Gastroesophageal sphincter (tissue), 4 donors: ENCODE measurements at regions not wholly inside any gene's neighbourhood (a gene's known extent, or its start where the extent isn't known, plus 50 kb on each side); places are given as distances from the start of the nearest gene placed in this dataset.
"Not testable (repeated sequence)": the region's sequence is repeated elsewhere in the genome, so short reads cannot be mapped to it uniquely, and the experiment has no call there.

Source experiments
- ATAC-seq: fragments of 150-250 bp; one replicate; pipeline ENCODE4 v1.9.1; 2016; ENCODE audit warnings: mild to moderate bottlenecking, moderate library complexity
- H3K27ac ChIP-seq, 4 donors: fragments of 200-600 bp; sonication (generic) in 3 of 4; 1 replicate in 3 of 4; 2 replicates in 1 of 4; pipeline ENCODE4 v1.5.1; 2016 to 2019
- H3K27me3 ChIP-seq: fragments of 200-600 bp; sonication (generic); one replicate; pipeline ENCODE4 v1.5.1; 2019
- H3K36me3 ChIP-seq, 2 donors: fragments of 200-600 bp; sonication (generic); one replicate each; pipeline ENCODE4 v1.5.1; 2019; ENCODE audit warnings: control low read depth in 1 of 2
- H3K4me1 ChIP-seq, 3 donors: fragments of 200-600 bp; sonication (generic); 1 replicate in 2 of 3; 2 replicates in 1 of 3; pipeline ENCODE4 v1.5.1; 2016 to 2019; ENCODE audit warnings: control low read depth in 2 of 3
- H3K4me3 ChIP-seq, 2 donors: fragments of 200-600 bp; sonication (generic); one replicate each; pipeline ENCODE4 v1.5.1; 2019; ENCODE audit warnings: mild to moderate bottlenecking in 1 of 2, moderate library complexity in 1 of 2
- H3K9me3 ChIP-seq, 3 donors: fragments of 200-600 bp; sonication (generic); one replicate each; pipeline ENCODE4 v1.5.1; 2017 to 2019; ENCODE audit warnings: control low read depth in 2 of 3
- EP300 ChIP-seq: sonication (generic); formaldehyde crosslinking; IDR thresholded peaks from one replicate; pipeline ENCODE4 v1.6.1; 2017; ENCODE audit warnings: antibody characterized with exemption, mild to moderate bottlenecking
- POLR2A ChIP-seq, 2 donors: fragments of 450-650 bp; IDR thresholded peaks; one replicate each; pipeline ENCODE4 v1.6.1; 2017; ENCODE audit warnings: antibody characterized with exemption in 2 of 2, mild to moderate bottlenecking in 2 of 2, moderate library complexity in 1 of 2
- POLR2AphosphoS5 ChIP-seq: sonication (generic); formaldehyde crosslinking; IDR thresholded peaks from one replicate; pipeline ENCODE4 v1.6.1; 2017; ENCODE audit warnings: antibody characterized with exemption
- WGBS, 2 donors: methylation state at CpG; one replicate each; pipeline ENCODE4 v1.1.5; 2018; ENCODE audit warnings: low coverage in 1 of 2; 5-methylcytosine and 5-hydroxymethylcytosine counted together
- TF ChIP-seq, protein P1 (sequence below), 4 experiments: fragments of 200-600 bp in 2 of 4; fragments of 450-650 bp in 2 of 4; sonication (generic) in 1 of 4; IDR thresholded peaks; one replicate each; pipeline ENCODE4 v1.5.1; 2017 to 2019; ENCODE audit warnings: antibody characterized with exemption in 4 of 4, mild to moderate bottlenecking in 2 of 4, moderate library complexity in 2 of 4

DNA sequence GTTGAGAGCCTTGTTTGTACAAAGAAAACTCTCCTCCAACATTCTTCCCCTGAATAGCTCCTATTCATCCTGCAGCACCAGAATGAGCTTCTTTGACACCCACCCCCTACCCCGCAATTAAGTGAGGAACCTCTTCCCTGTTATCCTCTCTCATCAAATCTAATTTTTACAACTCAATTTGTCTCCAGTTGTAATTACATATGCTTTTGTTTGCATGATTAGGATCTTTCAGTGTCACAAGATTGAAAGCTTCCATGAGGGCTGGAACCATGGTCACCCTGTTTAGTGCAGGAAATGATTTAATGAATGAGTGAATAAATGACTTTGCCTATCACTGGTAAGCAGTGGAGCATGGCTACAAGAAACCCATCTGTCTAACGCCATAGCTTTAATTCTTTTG is 334.6 kb upstream of the KLHL29 start:
- Histone ChIP-seq H3K9me3 (no peaks in the 10 kb centered on the region), H3K27ac (no peak overlapping the region), H3K4me3 (no peak overlapping the region), H3K4me1 (no peaks in the 10 kb centered on the region), H3K36me3 (no peaks in the 10 kb centered on the region), H3K27me3 (no peaks in the 10 kb centered on the region)
- WGBS, 2 donors = 71 to 79% methylated on average over 1 to 2 of the region's 2 CpGs
- TF ChIP-seq EP300 (no peak), POLR2A (IDR thresholded peaks at IDR 0.05) (no peak)
- ATAC-seq = no peak

DNA sequence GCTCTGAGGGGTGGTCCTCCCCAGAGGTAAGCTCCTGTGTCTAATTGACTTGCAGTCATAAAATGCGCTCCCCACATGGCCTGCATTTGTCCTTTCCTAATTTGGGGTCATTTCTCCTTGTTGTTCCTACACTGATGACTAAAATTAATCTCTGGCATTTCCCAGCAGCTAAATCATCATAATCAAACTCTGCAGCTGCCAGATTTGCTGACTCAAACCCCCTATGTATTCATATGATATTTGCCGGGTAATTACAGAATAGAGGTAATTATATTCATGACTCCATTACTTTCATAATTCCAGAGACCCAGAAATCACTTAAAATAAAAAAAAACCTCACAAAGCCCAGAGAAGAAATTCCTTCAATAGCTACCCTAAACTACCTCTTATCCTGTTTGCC is 331.4 kb upstream of the KLHL29 start:
- no peak for ATAC-seq
- H3K27ac ChIP-seq = no peak overlapping the region
- no peaks in the 10 kb centered on the region for H3K36me3 ChIP-seq
- H3K4me1 ChIP-seq = no peaks in the 10 kb centered on the region
- no peaks in the 10 kb centered on the region for H3K9me3 ChIP-seq
- TF ChIP-seq POLR2A (IDR thresholded peaks at IDR 0.05) = no peak
- TF ChIP-seq POLR2AphosphoS5 = no peak
- TF ChIP-seq EP300 = no peak
- TF ChIP-seq, protein P1, sequence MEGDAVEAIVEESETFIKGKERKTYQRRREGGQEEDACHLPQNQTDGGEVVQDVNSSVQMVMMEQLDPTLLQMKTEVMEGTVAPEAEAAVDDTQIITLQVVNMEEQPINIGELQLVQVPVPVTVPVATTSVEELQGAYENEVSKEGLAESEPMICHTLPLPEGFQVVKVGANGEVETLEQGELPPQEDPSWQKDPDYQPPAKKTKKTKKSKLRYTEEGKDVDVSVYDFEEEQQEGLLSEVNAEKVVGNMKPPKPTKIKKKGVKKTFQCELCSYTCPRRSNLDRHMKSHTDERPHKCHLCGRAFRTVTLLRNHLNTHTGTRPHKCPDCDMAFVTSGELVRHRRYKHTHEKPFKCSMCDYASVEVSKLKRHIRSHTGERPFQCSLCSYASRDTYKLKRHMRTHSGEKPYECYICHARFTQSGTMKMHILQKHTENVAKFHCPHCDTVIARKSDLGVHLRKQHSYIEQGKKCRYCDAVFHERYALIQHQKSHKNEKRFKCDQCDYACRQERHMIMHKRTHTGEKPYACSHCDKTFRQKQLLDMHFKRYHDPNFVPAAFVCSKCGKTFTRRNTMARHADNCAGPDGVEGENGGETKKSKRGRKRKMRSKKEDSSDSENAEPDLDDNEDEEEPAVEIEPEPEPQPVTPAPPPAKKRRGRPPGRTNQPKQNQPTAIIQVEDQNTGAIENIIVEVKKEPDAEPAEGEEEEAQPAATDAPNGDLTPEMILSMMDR (IDR thresholded peaks at IDR 0.05) = no peak
- no peak overlapping the region for H3K4me3 ChIP-seq
- no peaks in the 10 kb centered on the region for H3K27me3 ChIP-seq
- WGBS, 2 donors = 52 to 77% methylated on average over 2 of the region's 2 CpGs

DNA sequence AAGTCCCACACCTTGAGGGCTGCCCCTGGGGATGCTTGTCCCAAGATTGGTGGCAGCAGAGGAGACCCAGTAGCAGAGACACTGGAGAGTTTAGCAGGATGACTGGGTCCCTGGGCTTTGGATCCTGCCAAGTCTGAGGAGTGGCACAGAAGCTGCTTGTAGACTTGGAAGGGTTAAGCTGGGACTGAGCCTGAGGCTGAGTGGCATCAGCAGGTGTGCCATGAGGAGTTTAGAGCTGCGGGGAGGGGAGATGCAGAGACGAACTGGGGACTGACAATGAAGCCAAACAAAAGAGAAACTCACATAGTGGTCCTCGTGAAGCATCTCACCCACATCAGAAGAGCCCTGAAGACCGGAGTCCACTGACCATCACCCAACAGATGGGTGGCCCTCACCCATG is 329.7 kb upstream of the KLHL29 start:
- ATAC-seq = no peak
- H3K27me3 ChIP-seq = no peaks in the 10 kb centered on the region
- no peaks in the 10 kb centered on the region for H3K36me3 ChIP-seq
- H3K4me3 ChIP-seq = no peak overlapping the region
- TF ChIP-seq POLR2A (IDR thresholded peaks at IDR 0.05) = no peak
- TF ChIP-seq, protein P1 (IDR thresholded peaks at IDR 0.05) = no peak
- no peak for TF ChIP-seq POLR2AphosphoS5
- TF ChIP-seq EP300 = no peak
- 61 to 88% methylated on average over 3 to 4 of the region's 4 CpGs for WGBS, 2 donors
- H3K27ac ChIP-seq = no peak overlapping the region
- no peaks in the 10 kb centered on the region for H3K9me3 ChIP-seq
- no peaks in the 10 kb centered on the region for H3K4me1 ChIP-seq

DNA sequence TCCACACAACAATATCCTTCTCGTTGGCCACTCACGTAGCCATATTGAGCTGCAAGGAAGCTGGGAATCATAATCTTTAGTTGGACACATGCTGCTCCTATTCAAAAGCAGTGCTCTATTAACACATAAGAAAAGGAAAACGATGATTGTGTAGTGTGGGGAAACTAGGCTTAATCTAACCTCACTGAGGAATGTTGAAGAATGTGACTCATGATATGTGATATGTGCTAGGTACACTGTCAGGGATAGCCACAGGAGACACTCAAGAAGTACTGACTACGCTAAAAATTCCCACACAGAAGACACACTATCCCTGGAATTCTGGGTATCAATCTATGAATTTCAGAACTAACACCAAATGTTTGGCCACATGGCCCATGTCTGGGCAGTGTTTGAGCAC is 328.1 kb upstream of the KLHL29 start:
- WGBS, 2 donors = 80 to 96% methylated on average over 3 to 4 of the region's 4 CpGs
- H3K27me3 ChIP-seq, H3K4me3 ChIP-seq, H3K27ac ChIP-seq, H3K9me3 ChIP-seq, ATAC-seq, H3K4me1 ChIP-seq, H3K36me3 ChIP-seq: not testable (repeated sequence)

DNA sequence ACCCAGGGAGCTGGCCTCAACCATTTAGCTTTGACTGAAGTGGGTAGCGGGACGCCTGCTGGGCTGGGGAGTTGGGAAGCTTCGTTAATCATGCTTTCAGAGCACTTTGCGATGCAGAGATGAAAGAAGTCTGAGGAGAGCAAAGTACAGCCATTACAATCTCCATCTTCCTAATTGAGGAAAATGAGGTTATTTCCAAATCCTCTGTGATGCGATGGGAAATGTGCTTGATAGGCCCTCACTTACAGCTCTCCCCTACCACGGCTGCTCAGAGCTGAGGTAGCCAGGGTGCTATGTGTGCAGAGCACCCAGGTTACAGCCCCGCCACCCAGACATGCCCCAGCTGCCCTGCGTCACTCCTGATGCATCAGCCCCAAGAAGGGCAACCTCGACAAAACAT is 326.5 kb upstream of the KLHL29 start:
- no peak overlapping the region for H3K4me3 ChIP-seq
- TF ChIP-seq EP300 = no peak
- no peaks in the 10 kb centered on the region for H3K4me1 ChIP-seq
- WGBS, 2 donors = no CpG with 5 or more reads among the region's 9 CpGs
- no peaks in the 10 kb centered on the region for H3K27me3 ChIP-seq
- H3K27ac ChIP-seq = no peak overlapping the region
- ATAC-seq = no peak
- no peaks in the 10 kb centered on the region for H3K36me3 ChIP-seq
- no peaks in the 10 kb centered on the region for H3K9me3 ChIP-seq

DNA sequence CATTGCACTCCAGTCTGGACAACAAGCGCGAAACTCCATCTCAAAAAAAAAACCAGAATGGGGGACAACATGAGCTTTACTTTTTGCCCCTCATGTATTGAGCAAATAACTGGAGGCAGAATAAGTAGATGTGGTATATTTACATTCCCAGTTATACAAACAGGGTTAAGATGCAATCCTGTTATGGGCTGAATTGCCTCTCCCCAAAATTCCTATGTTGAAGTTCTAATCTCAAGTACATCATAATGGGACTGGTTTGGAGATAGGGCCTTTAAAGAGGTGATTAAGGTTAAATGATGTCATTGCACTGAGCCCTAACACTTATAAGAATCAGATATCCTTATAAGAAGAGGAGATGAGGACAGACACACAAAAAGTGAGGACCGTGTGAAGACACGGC is 319.8 kb upstream of the KLHL29 start:
- H3K27me3 ChIP-seq = no peaks in the 10 kb centered on the region
- no peak for ATAC-seq
- H3K36me3 ChIP-seq = no peaks in the 10 kb centered on the region
- TF ChIP-seq POLR2A (IDR thresholded peaks at IDR 0.05) (no peak), EP300 (no peak), POLR2AphosphoS5 (no peak)
- TF ChIP-seq, protein P1 (IDR thresholded peaks at IDR 0.05) = no peak
- H3K27ac ChIP-seq = no peak overlapping the region
- 94 to 96% methylated on average over 2 to 4 of the region's 4 CpGs for WGBS, 2 donors
- no peaks in the 10 kb centered on the region for H3K9me3 ChIP-seq
- no peak overlapping the region for H3K4me3 ChIP-seq
- H3K4me1 ChIP-seq = no peaks in the 10 kb centered on the region

DNA sequence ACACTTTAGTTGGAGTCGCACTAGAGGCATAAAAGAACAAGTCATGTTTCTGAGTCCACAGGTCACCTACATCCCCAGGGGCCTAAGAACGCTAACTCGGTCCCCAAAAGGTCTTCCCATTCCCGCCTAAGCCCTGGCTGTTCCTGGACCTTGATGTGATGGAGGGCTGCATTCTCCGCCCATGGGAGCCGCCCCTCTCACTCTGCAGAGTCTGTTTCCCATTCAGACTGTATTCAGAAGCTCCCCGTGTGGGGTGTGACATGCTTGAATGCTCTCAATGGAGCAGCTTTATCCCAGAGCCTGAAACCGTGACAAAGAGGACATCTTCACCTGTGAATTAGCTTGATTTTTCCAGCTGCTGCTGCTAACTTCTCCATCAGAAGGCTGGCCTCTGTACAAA is 319.0 kb upstream of the KLHL29 start:
- Histone ChIP-seq H3K27me3 (no peaks in the 10 kb centered on the region), H3K27ac (no peak overlapping the region), H3K36me3 (no peaks in the 10 kb centered on the region), H3K4me3 (no peak overlapping the region), H3K9me3 (no peaks in the 10 kb centered on the region), H3K4me1 (no peaks in the 10 kb centered on the region)
- TF ChIP-seq POLR2A (IDR thresholded peaks at IDR 0.05) = no peak
- TF ChIP-seq, protein P1 (IDR thresholded peaks at IDR 0.05) = no peak
- no peak for TF ChIP-seq POLR2AphosphoS5
- no peak for TF ChIP-seq EP300
- ATAC-seq = no peak
- WGBS, 2 donors = 88 to 97% methylated on average over 4 to 7 of the region's 8 CpGs
